Left lung (tissue), 4 donors: ENCODE measurements at regions not wholly inside any gene's neighbourhood (a gene's known extent, or its start where the extent isn't known, plus 50 kb on each side); places are given as distances from the start of the nearest gene placed in this dataset.

Experiments
- ATAC-seq: fragments of 200-7000 bp; cut with Tn5 transposase; one replicate; pipeline ENCODE4 v1.9.1; 2020; ENCODE audit warnings: moderate library complexity
- DNase-seq, 4 donors: peaks; one replicate each; pipeline ENCODE4 v3.0.0-alpha.2; 2013 to 2020
- H3K27ac ChIP-seq, 2 donors: fragments of 200-600 bp; sonication (generic) in 1 of 2; one replicate each; pipeline versions ENCODE4 v1.5.0 to v1.8.0; 2020 to 2021
- H3K27me3 ChIP-seq, 2 donors: fragments of 200-600 bp; sonication (generic) in 1 of 2; one replicate each; pipeline versions ENCODE4 v1.5.0 to v1.8.0; 2020 to 2021
- H3K36me3 ChIP-seq, 2 donors: fragments of 200-600 bp; sonication (generic) in 1 of 2; one replicate each; pipeline versions ENCODE4 v1.5.0 to v1.8.0; 2020 to 2021
- H3K4me1 ChIP-seq, 2 donors: fragments of 200-600 bp; one replicate each; pipeline ENCODE4 v1.8.0; 2021
- H3K4me3 ChIP-seq, 2 donors: fragments of 200-600 bp; sonication (generic) in 1 of 2; one replicate each; pipeline versions ENCODE4 v1.5.0 to v1.8.0; 2020 to 2021; ENCODE audit warnings: mild to moderate bottlenecking in 1 of 2
- H3K9me3 ChIP-seq, 2 donors: fragments of 200-600 bp; sonication (generic) in 1 of 2; one replicate each; pipeline versions ENCODE4 v1.5.0 to v1.8.0; 2020 to 2021
- CTCF ChIP-seq, 2 donors: fragments of 200-600 bp; sonication (generic) in 1 of 2; IDR thresholded peaks; one replicate each; pipeline versions ENCODE4 v1.5.0 to v1.8.0; 2021; ENCODE audit warnings: antibody characterized with exemption in 2 of 2
- intact Hi-C, 2 donors: fragments of 100-400 bp; cut with DNase I; formaldehyde crosslinking; loops; one replicate each; pipeline versions ENCODE4 v1.11.2 to v1.14.2; 2022
- donor health status: DM: no; HTN: yes; CAD: no.
- donor health status: DM: no; HTN: no; CAD: no.

- DNase-seq (no peak), ATAC-seq (no peak)
- Histone ChIP-seq H3K27ac (no peak overlapping the region), H3K36me3 (no peaks in the 10 kb centered on the region), H3K27me3 (no peaks in the 10 kb centered on the region), H3K4me3 (no peak overlapping the region), H3K4me1 (peaks cover 0 to 16% of the 10 kb centered on the region in 2 donors), H3K9me3 (peaks cover 0 to 7% of the 10 kb centered on the region in 2 donors)
- intact Hi-C loops = no loop called here
- no peak for TF ChIP-seq CTCF (IDR thresholded peaks at IDR 0.05)
Observed at GRCh38 chr2:30339071-30339470, 107.7 kb downstream of the LBH start.

GRCh38 chr2:30341500-30342267 lies 105.4 kb upstream of the LCLAT1 start:
- DNase-seq = no peak
- no peak for ATAC-seq
- no peaks in the 10 kb centered on the region for H3K27me3 ChIP-seq
- intact Hi-C loops = no loop called here
- peaks cover 0 to 7% of the 10 kb centered on the region in 2 donors for H3K9me3 ChIP-seq
- H3K36me3 ChIP-seq = no peaks in the 10 kb centered on the region
- no peak overlapping the region for H3K4me3 ChIP-seq
- H3K4me1 ChIP-seq = no peaks in the 10 kb centered on the region
- no peak for TF ChIP-seq CTCF (IDR thresholded peaks at IDR 0.05)
- H3K27ac ChIP-seq = no peak overlapping the region

- peak overlapping the region; percentile 68 for H3K27ac ChIP-seq
- H3K36me3 ChIP-seq = no peaks in the 10 kb centered on the region
- ATAC-seq (peak; percentile 93), DNase-seq (peak in 3 of 4 donors; percentile 64 to 83 (median 73))
- TF ChIP-seq CTCF (IDR thresholded peaks at IDR 0.05) = no peak
- no peaks in the 10 kb centered on the region for H3K27me3 ChIP-seq
- H3K4me1 ChIP-seq = peaks cover 3 to 5% of the 10 kb centered on the region in 2 donors
- intact Hi-C loops = no loop called here
- peaks cover 0 to 7% of the 10 kb centered on the region in 2 donors for H3K9me3 ChIP-seq
- H3K4me3 ChIP-seq = peak overlapping the region; percentile 20 to 27
Observed at GRCh38 chr2:30346471-30347169, 100.4 kb upstream of the LCLAT1 start.

- Histone ChIP-seq H3K27me3 (no peaks in the 10 kb centered on the region), H3K27ac (peak overlapping the region in 1 of 2 donors; percentile 68), H3K4me1 (peaks cover 5% of the 10 kb centered on the region in 2 donors), H3K4me3 (no peak overlapping the region), H3K36me3 (no peaks in the 10 kb centered on the region), H3K9me3 (no peaks in the 10 kb centered on the region)
- DNase-seq = no peak
- no peak for ATAC-seq
- no peak for TF ChIP-seq CTCF (IDR thresholded peaks at IDR 0.05)
- intact Hi-C loops = no loop called here
Observed at GRCh38 chr2:30348825-30349224, 98.2 kb upstream of the LCLAT1 start.

- Histone ChIP-seq H3K4me1 (peaks cover 5% of the 10 kb centered on the region in 2 donors), H3K36me3 (no peaks in the 10 kb centered on the region), H3K4me3 (no peak overlapping the region), H3K27ac (no peak overlapping the region), H3K27me3 (no peaks in the 10 kb centered on the region), H3K9me3 (no peaks in the 10 kb centered on the region)
- intact Hi-C loops = no loop called here
- TF ChIP-seq CTCF (IDR thresholded peaks at IDR 0.05) = no peak
- DNase-seq (no peak), ATAC-seq (no peak)
Observed at GRCh38 chr2:30349691-30350090, 97.4 kb upstream of the LCLAT1 start.
